ENCODE measurements at regions not wholly inside any gene's neighbourhood (a gene's known extent, or its start where the extent isn't known, plus 50 kb on each side); places are given as distances from the start of the nearest gene placed in this dataset.

- Histone ChIP-seq H3K27me3 (ENCODE audit: insufficient read depth) (no peaks in the 10 kb centered on the region), H3K4me2 (no peak overlapping the region), H3K4me1 (ENCODE audit: insufficient read depth) (no peaks in the 10 kb centered on the region), H4K20me1 (replicated peaks; ENCODE audit: insufficient read depth) (no peaks in the 10 kb centered on the region), H3K4me3 (no peak overlapping the region), H2AFZ (no peak overlapping the region), H3K79me2 (replicated peaks; ENCODE audit: insufficient read depth) (no peaks in the 10 kb centered on the region), H3K36me3 (ENCODE audit: insufficient read depth) (no peaks in the 10 kb centered on the region), H3F3A (replicated peaks; ENCODE audit: low read depth) (no peaks in the 10 kb centered on the region), H3K9me2 (ENCODE audit: insufficient read depth) (no peaks in the 10 kb centered on the region), H3K27ac (ENCODE audit: low read depth) (no peak overlapping the region)
- no peaks in the 10 kb centered on the region for H3K4me1 Mint-ChIP-seq
- H3K36me3 Mint-ChIP-seq (ENCODE audit: low read depth): no peaks in the 10 kb centered on the region
- peaks cover 4% of the 10 kb centered on the region for H3K27me3 Mint-ChIP-seq (ENCODE audit: insufficient read depth, low read depth, poor library complexity)
- H3K4me3 Mint-ChIP-seq: no peak overlapping the region
- no peak for ATAC-seq
- H3K27ac Mint-ChIP-seq: peak overlapping the region; percentile 41; the same call in 1 of the 2 replicates
- no peak for TF ChIP-seq STAT1 (IDR thresholded peaks at IDR 0.05; ENCODE audit: unreplicated experiment)
- no peak for TF ChIP-seq NANOG (IDR thresholded peaks at IDR 0.05; ENCODE audit: borderline replicate concordance)
- TF ChIP-seq EZH2phosphoT487 (IDR thresholded peaks at IDR 0.05; ENCODE audit: unreplicated experiment): no peak
- TF ChIP-seq EZH2 (IDR thresholded peaks at IDR 0.05; ENCODE audit: low read depth, unreplicated experiment): no peak
- no peak for TF ChIP-seq ZNF114 (CRISPR knock-in tag; IDR thresholded peaks at IDR 0.05)
- TF ChIP-seq CTCF (conservative IDR thresholded peaks at IDR 0.05; ENCODE audit: low read depth in 2 of 2): no peak
- TF ChIP-seq, protein P1, sequence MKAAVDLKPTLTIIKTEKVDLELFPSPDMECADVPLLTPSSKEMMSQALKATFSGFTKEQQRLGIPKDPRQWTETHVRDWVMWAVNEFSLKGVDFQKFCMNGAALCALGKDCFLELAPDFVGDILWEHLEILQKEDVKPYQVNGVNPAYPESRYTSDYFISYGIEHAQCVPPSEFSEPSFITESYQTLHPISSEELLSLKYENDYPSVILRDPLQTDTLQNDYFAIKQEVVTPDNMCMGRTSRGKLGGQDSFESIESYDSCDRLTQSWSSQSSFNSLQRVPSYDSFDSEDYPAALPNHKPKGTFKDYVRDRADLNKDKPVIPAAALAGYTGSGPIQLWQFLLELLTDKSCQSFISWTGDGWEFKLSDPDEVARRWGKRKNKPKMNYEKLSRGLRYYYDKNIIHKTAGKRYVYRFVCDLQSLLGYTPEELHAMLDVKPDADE (IDR thresholded peaks at IDR 0.05): no peak
- TF ChIP-seq POLR2AphosphoS5 (IDR thresholded peaks at IDR 0.05; ENCODE audit: low read depth): no peak
- no peak for TF ChIP-seq REST (IDR thresholded peaks at IDR 0.05; ENCODE audit: unreplicated experiment)
- TF ChIP-seq ZNF331 (CRISPR knock-in tag; IDR thresholded peaks at IDR 0.05; ENCODE audit: low read depth): no peak
- TF ChIP-seq JUNB (IDR thresholded peaks at IDR 0.05; ENCODE audit: unreplicated experiment): no peak
- TF ChIP-seq CREB1 (CRISPR knock-in tag; IDR thresholded peaks at IDR 0.05; ENCODE audit: low read depth): no peak
- no peak for TF ChIP-seq ZNF462 (CRISPR knock-in tag; IDR thresholded peaks at IDR 0.05)
- no peak for DNase-seq (ENCODE audit: low spot score)
- H3K9me3 Mint-ChIP-seq: no peaks in the 10 kb centered on the region
Measured at GRCh38 chr2:187011206-187011832, 162.3 kb upstream of the ZSWIM2 start.

All from GM23338 (cell line).